ENCODE measurements at regions not wholly inside any gene's neighbourhood (a gene's known extent, or its start where the extent isn't known, plus 50 kb on each side); places are given as distances from the start of the nearest gene placed in this dataset.
A peak's percentile ranks its signal among the peaks of the same experiment; 100 is the strongest.

GRCh38 chr4:19455196-19455595 lies 796.5 kb upstream of the SLIT2 start:
- no peak overlapping the region for H3K4me3 Mint-ChIP-seq
- H3K4me1 Mint-ChIP-seq: no peaks in the 10 kb centered on the region
- no peak overlapping the region for H3K27ac Mint-ChIP-seq
- H3K27me3 Mint-ChIP-seq (ENCODE audit: low read depth): peaks cover 3% of the 10 kb centered on the region
- TF ChIP-seq, protein P1, sequence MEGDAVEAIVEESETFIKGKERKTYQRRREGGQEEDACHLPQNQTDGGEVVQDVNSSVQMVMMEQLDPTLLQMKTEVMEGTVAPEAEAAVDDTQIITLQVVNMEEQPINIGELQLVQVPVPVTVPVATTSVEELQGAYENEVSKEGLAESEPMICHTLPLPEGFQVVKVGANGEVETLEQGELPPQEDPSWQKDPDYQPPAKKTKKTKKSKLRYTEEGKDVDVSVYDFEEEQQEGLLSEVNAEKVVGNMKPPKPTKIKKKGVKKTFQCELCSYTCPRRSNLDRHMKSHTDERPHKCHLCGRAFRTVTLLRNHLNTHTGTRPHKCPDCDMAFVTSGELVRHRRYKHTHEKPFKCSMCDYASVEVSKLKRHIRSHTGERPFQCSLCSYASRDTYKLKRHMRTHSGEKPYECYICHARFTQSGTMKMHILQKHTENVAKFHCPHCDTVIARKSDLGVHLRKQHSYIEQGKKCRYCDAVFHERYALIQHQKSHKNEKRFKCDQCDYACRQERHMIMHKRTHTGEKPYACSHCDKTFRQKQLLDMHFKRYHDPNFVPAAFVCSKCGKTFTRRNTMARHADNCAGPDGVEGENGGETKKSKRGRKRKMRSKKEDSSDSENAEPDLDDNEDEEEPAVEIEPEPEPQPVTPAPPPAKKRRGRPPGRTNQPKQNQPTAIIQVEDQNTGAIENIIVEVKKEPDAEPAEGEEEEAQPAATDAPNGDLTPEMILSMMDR (IDR thresholded peaks at IDR 0.05; ENCODE audit: unreplicated experiment in 3 of 3): no peak
- H3K9me3 Mint-ChIP-seq: peaks cover 9% of the 10 kb centered on the region
- H3K36me3 Mint-ChIP-seq (ENCODE audit: low read depth): no peaks in the 10 kb centered on the region

DNA sequence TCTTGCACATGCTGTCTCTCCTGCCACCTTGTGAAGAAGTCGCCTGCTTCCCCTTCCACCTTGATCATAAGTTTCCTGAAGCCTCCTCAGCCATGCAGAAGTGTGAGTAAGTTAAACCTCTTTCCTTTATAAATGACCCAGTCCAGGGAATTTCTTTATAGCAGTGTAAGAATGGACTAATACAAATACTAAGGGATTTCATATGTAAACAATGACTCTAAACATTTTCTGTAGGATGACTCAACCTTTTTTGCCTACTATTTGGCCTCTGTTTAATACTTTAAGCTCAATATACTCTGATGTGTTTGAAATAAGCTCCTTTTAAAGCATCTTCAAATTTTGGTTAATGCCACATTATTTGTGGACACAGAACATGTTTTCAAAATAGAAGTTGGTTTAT lies 813.5 kb upstream of the SLIT2 start:
- TF ChIP-seq, protein P1 (IDR thresholded peaks at IDR 0.05; ENCODE audit: unreplicated experiment in 3 of 3): no peak
- Mint-ChIP-seq H3K36me3 (ENCODE audit: low read depth) (peaks cover 8% of the 10 kb centered on the region), H3K9me3 (peaks cover 33% of the 10 kb centered on the region), H3K27ac (no peak overlapping the region), H3K4me3 (no peak overlapping the region), H3K27me3 (ENCODE audit: low read depth) (no peaks in the 10 kb centered on the region), H3K4me1 (no peaks in the 10 kb centered on the region)

DNA sequence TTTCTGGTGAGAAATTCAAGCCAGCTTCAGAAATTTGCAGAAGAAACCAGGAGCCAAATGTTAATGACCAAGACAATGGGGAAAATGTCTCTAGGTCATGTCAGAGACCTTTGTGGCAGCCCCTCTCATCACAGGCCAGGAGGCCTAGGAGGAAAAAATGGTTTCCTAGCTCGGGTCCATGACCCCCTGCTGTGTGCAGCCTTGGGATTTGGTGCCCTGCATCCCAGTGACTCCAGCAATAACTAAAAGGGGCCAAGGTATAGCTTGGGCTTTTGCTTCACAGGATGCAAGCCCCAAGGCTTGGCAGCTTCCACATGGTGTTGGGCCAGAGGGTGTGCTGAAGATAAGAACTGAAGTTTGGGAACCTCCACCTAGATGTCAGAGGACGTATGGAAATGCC lies 814.7 kb upstream of the SLIT2 start:
- peaks cover 28% of the 10 kb centered on the region for H3K9me3 Mint-ChIP-seq
- H3K27ac Mint-ChIP-seq: no peak overlapping the region
- no peak overlapping the region for H3K4me3 Mint-ChIP-seq
- H3K27me3 Mint-ChIP-seq (ENCODE audit: low read depth): no peaks in the 10 kb centered on the region
- no peaks in the 10 kb centered on the region for H3K4me1 Mint-ChIP-seq
- TF ChIP-seq, protein P1 (IDR thresholded peaks at IDR 0.05; ENCODE audit: unreplicated experiment in 3 of 3): no peak
- H3K36me3 Mint-ChIP-seq (ENCODE audit: low read depth): peaks cover 8% of the 10 kb centered on the region

DNA sequence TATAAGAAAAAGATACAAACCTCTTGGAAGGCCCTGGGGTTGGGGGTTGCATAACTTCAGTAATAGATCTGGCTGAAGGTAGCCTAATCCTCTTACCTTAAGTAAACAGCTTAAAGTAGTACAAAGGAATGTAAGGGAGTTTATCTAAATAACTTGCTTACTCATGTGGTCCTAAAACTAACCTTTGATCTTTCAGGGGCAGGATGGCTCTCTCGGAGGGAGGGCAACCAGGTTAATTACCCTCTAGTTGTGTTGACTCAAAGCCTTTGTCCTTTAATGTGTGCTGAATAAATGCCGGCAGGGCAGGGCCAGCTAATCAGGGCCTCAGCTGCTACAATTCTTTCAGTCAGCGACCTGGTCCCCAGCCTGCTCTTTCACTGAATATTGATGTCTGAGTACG lies 822.0 kb upstream of the SLIT2 start:
- H3K4me1 Mint-ChIP-seq: no peaks in the 10 kb centered on the region
- H3K9me3 Mint-ChIP-seq: peaks cover 42% of the 10 kb centered on the region
- no peak overlapping the region for H3K27ac Mint-ChIP-seq
- no peak overlapping the region for H3K4me3 Mint-ChIP-seq
- peaks cover 8% of the 10 kb centered on the region for H3K36me3 Mint-ChIP-seq (ENCODE audit: low read depth)
- TF ChIP-seq, protein P1 (IDR thresholded peaks at IDR 0.05; ENCODE audit: unreplicated experiment in 3 of 3): no peak
- no peaks in the 10 kb centered on the region for H3K27me3 Mint-ChIP-seq (ENCODE audit: low read depth)

DNA sequence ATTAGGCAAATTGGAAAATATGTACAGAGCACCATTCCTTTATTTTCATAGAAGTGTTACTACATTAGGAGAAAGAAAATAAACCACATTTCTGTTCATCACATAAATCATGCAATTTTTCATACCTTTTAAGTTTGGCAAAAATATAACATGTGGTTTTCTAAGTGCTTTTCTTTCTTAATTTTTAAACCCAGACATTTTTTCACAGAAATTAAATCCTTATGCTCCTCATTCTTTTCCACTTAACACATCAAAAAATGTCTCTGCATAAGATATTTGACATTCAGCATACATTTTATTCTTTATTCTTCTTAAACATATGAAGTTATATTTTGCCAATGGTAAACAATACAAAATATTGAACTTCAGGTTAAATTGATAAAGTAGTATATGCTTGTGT lies 826.6 kb upstream of the SLIT2 start:
- H3K9me3 Mint-ChIP-seq: peaks cover 22% of the 10 kb centered on the region
- H3K4me3 Mint-ChIP-seq: no peak overlapping the region
- no peaks in the 10 kb centered on the region for H3K4me1 Mint-ChIP-seq
- H3K27me3 Mint-ChIP-seq (ENCODE audit: low read depth): no peaks in the 10 kb centered on the region
- peaks cover 5% of the 10 kb centered on the region for H3K36me3 Mint-ChIP-seq (ENCODE audit: low read depth)
- TF ChIP-seq, protein P1 (IDR thresholded peaks at IDR 0.05; ENCODE audit: unreplicated experiment in 3 of 3): no peak
- H3K27ac Mint-ChIP-seq: no peak overlapping the region

DNA sequence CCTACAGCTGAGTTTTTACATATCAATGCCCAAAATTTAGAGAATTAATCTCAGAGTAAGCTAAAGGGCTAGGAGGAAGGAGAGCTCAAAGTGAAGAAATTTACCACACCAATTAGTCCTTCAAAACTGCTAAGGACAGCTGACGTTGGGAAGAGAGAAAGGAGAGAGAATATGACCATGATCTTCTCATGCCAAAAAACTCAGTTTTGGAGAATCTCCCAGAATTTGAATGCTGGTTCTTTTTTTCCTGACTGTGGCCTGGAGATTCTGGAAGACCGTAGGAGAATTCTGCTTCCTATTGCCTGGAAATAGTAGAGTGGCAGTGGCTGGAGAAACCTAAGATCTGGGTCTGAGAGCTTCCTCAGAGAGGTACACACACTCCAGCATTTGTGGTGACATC lies 834.4 kb upstream of the SLIT2 start:
- no peak overlapping the region for H3K4me3 Mint-ChIP-seq
- H3K4me1 Mint-ChIP-seq: peaks cover 34% of the 10 kb centered on the region
- H3K27ac Mint-ChIP-seq: peak overlapping the region; percentile 4 to 27 (median 6)
- no peaks in the 10 kb centered on the region for H3K27me3 Mint-ChIP-seq (ENCODE audit: low read depth)
- no peaks in the 10 kb centered on the region for H3K36me3 Mint-ChIP-seq (ENCODE audit: low read depth)
- peaks cover 5% of the 10 kb centered on the region for H3K9me3 Mint-ChIP-seq
- TF ChIP-seq, protein P1 (IDR thresholded peaks at IDR 0.05; ENCODE audit: unreplicated experiment in 3 of 3): no peak
